HEK293 (cell line): ENCODE measurements at regions not wholly inside any gene's neighbourhood (a gene's known extent, or its start where the extent isn't known, plus 50 kb on each side); places are given as distances from the start of the nearest gene placed in this dataset.

ENCODE experiments used
- CTCF ChIA-PET: fragments of 350-600 bp; formaldehyde crosslinking; extraction: SDS; loops from one replicate; lab custom pipeline; 2021; ENCODE audit warnings: antibody characterized with exemption; lab: Yijun Ruan, JAX
- POLR2A ChIA-PET: fragments of 300-600 bp; formaldehyde crosslinking; extraction: SDS; loops from one replicate; lab custom pipeline; 2020; ENCODE audit warnings: antibody characterized with exemption, inconsistent platforms; lab: Yijun Ruan, JAX
- H3K27ac ChIP-seq: fragments of 200-500 bp; sonication (Bioruptor generic); 2 replicates; pipeline ENCODE4 v1.5.1; 2014; ENCODE audit warnings: low read depth, low read length, control low read depth, inconsistent platforms; ENCODE audit errors: extremely low read depth
- H3K36me3 ChIP-seq, 2 experiments: fragments of 200-500 bp in 1 of 2; sonication (Bioruptor generic) in 1 of 2; 1 replicate in 1 of 2; 2 replicates in 1 of 2; pipeline ENCODE4 v1.5.1; 2014 to 2017; ENCODE audit warnings: inconsistent platforms in 2 of 2, low read length in 2 of 2; ENCODE audit not compliant: control insufficient read depth in 2 of 2, insufficient read depth in 1 of 2
- H3K4me1 ChIP-seq: fragments of 200-500 bp; sonication (Bioruptor generic); 2 replicates; pipeline ENCODE4 v1.5.1; 2014; ENCODE audit warnings: mild to moderate bottlenecking, low read length, inconsistent platforms; ENCODE audit not compliant: control insufficient read depth, insufficient read depth
- H3K4me3 ChIP-seq: 2 replicates; pipeline ENCODE4 v1.5.1; 2011; ENCODE audit warnings: low read depth, mild to moderate bottlenecking, control low read depth, low read length, moderate library complexity
- H3K9me3 ChIP-seq: fragments of 200-500 bp; sonication (Bioruptor generic); 2 replicates; pipeline ENCODE4 v1.5.1; 2014; ENCODE audit warnings: low read depth, low read length, inconsistent platforms; ENCODE audit not compliant: control insufficient read depth, insufficient read depth
- GLI2 ChIP-seq: fragments of 450-650 bp; formaldehyde crosslinking; IDR thresholded peaks from 2 replicates; pipeline ENCODE4; 2017; ENCODE audit warnings: missing biosample characterization, missing genetic modification characterization, low read depth, borderline replicate concordance
- HIC1 ChIP-seq: fragments of 450-650 bp; formaldehyde crosslinking; IDR thresholded peaks from 2 replicates; pipeline ENCODE4 v1.5.1; 2016; ENCODE audit warnings: missing biosample characterization, missing genetic modification characterization
- MZF1 ChIP-seq: fragments of 450-650 bp; formaldehyde crosslinking; IDR thresholded peaks from 2 replicates; pipeline ENCODE4 v1.5.1; 2017; ENCODE audit warnings: missing biosample characterization, missing genetic modification characterization, borderline replicate concordance
- SCRT1 ChIP-seq: fragments of 450-650 bp; formaldehyde crosslinking; IDR thresholded peaks from 2 replicates; pipeline ENCODE4 v1.5.1; 2016; ENCODE audit warnings: missing biosample characterization, missing genetic modification characterization, borderline replicate concordance
- SCRT2 ChIP-seq: fragments of 450-650 bp; formaldehyde crosslinking; IDR thresholded peaks from 2 replicates; pipeline ENCODE4 v1.5.1; 2016; ENCODE audit warnings: missing biosample characterization, missing genetic modification characterization
- ZFP41 ChIP-seq: fragments of 450-650 bp; formaldehyde crosslinking; IDR thresholded peaks from 2 replicates; pipeline ENCODE4 v1.5.1; 2016; ENCODE audit warnings: missing biosample characterization, missing genetic modification characterization, borderline replicate concordance
- ZNF133 ChIP-seq: fragments of 450-650 bp; formaldehyde crosslinking; IDR thresholded peaks from 2 replicates; pipeline ENCODE4 v1.5.1; 2016; ENCODE audit warnings: missing biosample characterization, missing genetic modification characterization
- ZNF174 ChIP-seq: fragments of 450-650 bp; formaldehyde crosslinking; IDR thresholded peaks from 2 replicates; pipeline ENCODE4 v1.5.0; 2017; ENCODE audit warnings: missing biosample characterization, mild to moderate bottlenecking, missing genetic modification characterization
- ZNF223 ChIP-seq: fragments of 450-650 bp; formaldehyde crosslinking; IDR thresholded peaks from 2 replicates; pipeline ENCODE4 v1.5.1; 2016; ENCODE audit warnings: missing biosample characterization, missing genetic modification characterization
- ZNF324 ChIP-seq: fragments of 450-650 bp; formaldehyde crosslinking; IDR thresholded peaks from 2 replicates; pipeline ENCODE4 v1.5.1; 2016; ENCODE audit warnings: missing biosample characterization, missing genetic modification characterization
- ZNF335 ChIP-seq: fragments of 450-650 bp; formaldehyde crosslinking; conservative IDR thresholded peaks from 2 replicates; pipeline ENCODE4 v1.5.1; 2016; ENCODE audit warnings: missing biosample characterization, missing genetic modification characterization
- ZNF394 ChIP-seq: fragments of 450-650 bp; formaldehyde crosslinking; IDR thresholded peaks from 2 replicates; pipeline ENCODE4 v1.5.1; 2016; ENCODE audit warnings: missing biosample characterization, missing genetic modification characterization, mild to moderate bottlenecking, moderate library complexity, borderline replicate concordance
- ZNF404 ChIP-seq: fragments of 450-650 bp; formaldehyde crosslinking; IDR thresholded peaks from 2 replicates; pipeline ENCODE4 v1.5.1; 2017; ENCODE audit warnings: missing biosample characterization, missing genetic modification characterization
- ZNF416 ChIP-seq: fragments of 450-650 bp; formaldehyde crosslinking; IDR thresholded peaks from 2 replicates; pipeline ENCODE4 v1.5.1; 2016; ENCODE audit warnings: missing biosample characterization, missing genetic modification characterization
- ZNF488 ChIP-seq: fragments of 450-650 bp; formaldehyde crosslinking; IDR thresholded peaks from 2 replicates; pipeline ENCODE4 v1.5.1; 2016; ENCODE audit warnings: missing biosample characterization, missing genetic modification characterization
- ZNF510 ChIP-seq: fragments of 450-650 bp; formaldehyde crosslinking; IDR thresholded peaks from 2 replicates; pipeline ENCODE4 v1.5.1; 2018; ENCODE audit warnings: mild to moderate bottlenecking, missing genetic modification characterization, missing biosample characterization; ENCODE audit not compliant: insufficient replicate concordance
- ZNF549 ChIP-seq: fragments of 450-650 bp; IDR thresholded peaks from 2 replicates; pipeline ENCODE4 v1.5.1; 2018; ENCODE audit warnings: missing biosample characterization, missing genetic modification characterization, mild to moderate bottlenecking, inconsistent platforms, moderate library complexity
- ZSCAN4 ChIP-seq: fragments of 450-650 bp; formaldehyde crosslinking; IDR thresholded peaks from 2 replicates; pipeline ENCODE4 v1.5.1; 2017; ENCODE audit warnings: missing biosample characterization, missing genetic modification characterization
- TF ChIP-seq, protein P1 (sequence below): fragments of 450-650 bp; formaldehyde crosslinking; IDR thresholded peaks from 2 replicates; pipeline ENCODE4 v1.5.1; 2016; ENCODE audit warnings: missing biosample characterization, missing genetic modification characterization
- TF ChIP-seq, protein P2 (sequence below): fragments of 450-650 bp; formaldehyde crosslinking; IDR thresholded peaks from 2 replicates; pipeline ENCODE4 v1.5.1; 2017; ENCODE audit warnings: missing biosample characterization, missing genetic modification characterization

DNA sequence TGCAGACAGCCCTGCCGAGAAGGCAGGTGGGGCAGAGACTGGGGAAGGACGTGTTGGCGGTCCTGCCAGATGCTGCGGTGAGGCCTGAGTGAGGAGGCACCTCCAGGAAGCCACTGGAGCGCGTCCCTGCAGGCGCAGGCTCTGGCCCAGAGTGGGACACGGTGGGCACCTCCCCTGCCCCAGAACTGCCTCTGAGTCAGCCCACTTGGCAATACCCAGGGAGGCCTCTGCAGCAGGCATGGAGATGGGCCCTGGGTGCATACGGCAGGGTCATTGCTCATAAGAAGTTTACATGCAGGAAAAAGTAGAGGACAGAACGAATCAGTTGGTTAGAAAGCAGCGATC, 195.9 kb downstream of the TFCP2L1 start:
- Histone ChIP-seq H3K4me1 (no peaks in the 10 kb centered on the region), H3K27ac (no peak overlapping the region), H3K4me3 (no peak overlapping the region), H3K9me3 (no peaks in the 10 kb centered on the region), H3K36me3 (no peaks in the 10 kb centered on the region)
- POLR2A ChIA-PET = no interaction called here
- TF ChIP-seq, protein P1, sequence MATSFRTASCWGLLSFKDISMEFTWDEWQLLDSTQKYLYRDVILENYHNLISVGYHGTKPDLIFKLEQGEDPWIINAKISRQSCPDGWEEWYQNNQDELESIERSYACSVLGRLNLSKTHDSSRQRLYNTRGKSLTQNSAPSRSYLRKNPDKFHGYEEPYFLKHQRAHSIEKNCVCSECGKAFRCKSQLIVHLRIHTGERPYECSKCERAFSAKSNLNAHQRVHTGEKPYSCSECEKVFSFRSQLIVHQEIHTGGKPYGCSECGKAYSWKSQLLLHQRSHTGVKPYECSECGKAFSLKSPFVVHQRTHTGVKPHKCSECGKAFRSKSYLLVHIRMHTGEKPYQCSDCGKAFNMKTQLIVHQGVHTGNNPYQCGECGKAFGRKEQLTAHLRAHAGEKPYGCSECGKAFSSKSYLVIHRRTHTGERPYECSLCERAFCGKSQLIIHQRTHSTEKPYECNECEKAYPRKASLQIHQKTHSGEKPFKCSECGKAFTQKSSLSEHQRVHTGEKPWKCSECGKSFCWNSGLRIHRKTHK (tag by site-specific recombination) = no peak
- no peak for TF ChIP-seq ZNF133 (tag by site-specific recombination)
- no peak for TF ChIP-seq SCRT1 (tag by site-specific recombination)
- no peak for TF ChIP-seq ZNF394 (tag by site-specific recombination)
- no peak for TF ChIP-seq ZNF510 (tag by site-specific recombination)
- CTCF ChIA-PET = interaction anchor here (2.2 kb wide), 1 partner anchor 9 kb away, joined by 13 read pairs; no protein-coding TSS in a partner anchor

GRCh38 chr2:121090088-121090715, 194.8 kb downstream of the TFCP2L1 start:
- no peak overlapping the region for H3K27ac ChIP-seq
- H3K4me3 ChIP-seq = no peak overlapping the region
- H3K36me3 ChIP-seq = no peaks in the 10 kb centered on the region
- TF ChIP-seq SCRT1 (tag by site-specific recombination) = peak; percentile 52; the same call in 1 of the 2 replicates
- TF ChIP-seq ZSCAN4 (tag by site-specific recombination) = no peak
- peak; percentile 71 for TF ChIP-seq SCRT2 (tag by site-specific recombination)
- no peaks in the 10 kb centered on the region for H3K9me3 ChIP-seq
- H3K4me1 ChIP-seq = no peaks in the 10 kb centered on the region
- ChIA-PET POLR2A (interaction anchor here (0.7 to 1.1 kb wide), 2 partner anchors 15 to 723 kb away, joined by 3 to 5 read pairs; no protein-coding TSS in a partner anchor), CTCF (interaction anchor here (1.2 to 3.5 kb wide), 2 partner anchors 10 to 267 kb away, joined by 4 to 15 read pairs; no protein-coding TSS in a partner anchor)

DNA sequence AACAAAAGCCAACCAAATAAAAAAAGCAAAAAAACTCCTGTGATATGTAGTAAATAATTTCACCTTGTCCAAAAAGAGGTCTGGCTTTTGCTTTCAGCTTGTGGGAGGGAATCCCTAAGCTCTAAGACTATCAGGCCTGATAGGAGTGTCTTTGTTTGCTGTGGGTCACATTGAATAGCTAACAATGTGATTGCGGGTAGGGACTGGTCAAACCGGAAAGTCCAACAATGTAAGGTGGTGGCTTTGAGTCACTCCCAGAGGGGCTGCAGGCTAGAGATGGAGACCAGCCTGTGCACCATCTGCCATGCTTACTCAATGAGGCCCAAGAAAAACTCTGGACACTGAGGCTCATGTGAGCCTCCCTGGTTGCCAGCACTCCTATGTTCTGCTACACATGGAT, 192.9 kb downstream of the TFCP2L1 start:
- no peak overlapping the region for H3K27ac ChIP-seq
- H3K4me3 ChIP-seq = no peak overlapping the region
- H3K4me1 ChIP-seq = no peaks in the 10 kb centered on the region
- TF ChIP-seq ZFP41 (tag by site-specific recombination) (no peak), GLI2 (tag by site-specific recombination) (no peak), ZNF335 (no peak), HIC1 (tag by site-specific recombination) (no peak), ZNF549 (tag by site-specific recombination) (no peak), ZNF488 (tag by site-specific recombination) (no peak), ZNF174 (tag by site-specific recombination) (no peak), ZNF324 (tag by site-specific recombination) (no peak), ZNF223 (tag by site-specific recombination) (no peak), ZNF416 (tag by site-specific recombination) (no peak), ZNF404 (tag by site-specific recombination) (no peak), MZF1 (tag by site-specific recombination) (no peak)
- TF ChIP-seq, protein P2, sequence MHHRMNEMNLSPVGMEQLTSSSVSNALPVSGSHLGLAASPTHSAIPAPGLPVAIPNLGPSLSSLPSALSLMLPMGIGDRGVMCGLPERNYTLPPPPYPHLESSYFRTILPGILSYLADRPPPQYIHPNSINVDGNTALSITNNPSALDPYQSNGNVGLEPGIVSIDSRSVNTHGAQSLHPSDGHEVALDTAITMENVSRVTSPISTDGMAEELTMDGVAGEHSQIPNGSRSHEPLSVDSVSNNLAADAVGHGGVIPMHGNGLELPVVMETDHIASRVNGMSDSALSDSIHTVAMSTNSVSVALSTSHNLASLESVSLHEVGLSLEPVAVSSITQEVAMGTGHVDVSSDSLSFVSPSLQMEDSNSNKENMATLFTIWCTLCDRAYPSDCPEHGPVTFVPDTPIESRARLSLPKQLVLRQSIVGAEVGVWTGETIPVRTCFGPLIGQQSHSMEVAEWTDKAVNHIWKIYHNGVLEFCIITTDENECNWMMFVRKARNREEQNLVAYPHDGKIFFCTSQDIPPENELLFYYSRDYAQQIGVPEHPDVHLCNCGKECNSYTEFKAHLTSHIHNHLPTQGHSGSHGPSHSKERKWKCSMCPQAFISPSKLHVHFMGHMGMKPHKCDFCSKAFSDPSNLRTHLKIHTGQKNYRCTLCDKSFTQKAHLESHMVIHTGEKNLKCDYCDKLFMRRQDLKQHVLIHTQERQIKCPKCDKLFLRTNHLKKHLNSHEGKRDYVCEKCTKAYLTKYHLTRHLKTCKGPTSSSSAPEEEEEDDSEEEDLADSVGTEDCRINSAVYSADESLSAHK (tag by site-specific recombination) = no peak
- CTCF ChIA-PET = interaction anchor here (0.5 to 3.5 kb wide), 7 partner anchors 10 to 388 kb away, joined by 3 to 15 read pairs (median 6); no protein-coding TSS in a partner anchor
- H3K9me3 ChIP-seq = no peaks in the 10 kb centered on the region
- H3K36me3 ChIP-seq = no peaks in the 10 kb centered on the region
- POLR2A ChIA-PET = interaction anchor here (0.9 kb wide), 1 partner anchor 438 kb away, joined by 4 read pairs; the partner anchor contains the start of gene RNU4ATAC
